Activated T-helper 1 cell treated with Interleukin-2 at 50 U/mL for 16 hours (primary cell): ENCODE measurements at regions not wholly inside any gene's neighbourhood (a gene's known extent, or its start where the extent isn't known, plus 50 kb on each side); places are given as distances from the start of the nearest gene placed in this dataset.

ENCODE experiments used
- DNase-seq: peaks from one replicate; pipeline ENCODE4 v3.0.0-alpha.2; 2020; ENCODE audit warnings: low read depth

- no peak for DNase-seq
Observed at GRCh38 chr2:220876080-220876824, 695.9 kb downstream of the EPHA4 start.

GRCh38 chr2:220877491-220877890, 694.6 kb downstream of the EPHA4 start:
- no peak for DNase-seq

- DNase-seq = no peak
Observed at GRCh38 chr2:220877897-220878296, 694.2 kb downstream of the EPHA4 start.

- no peak for DNase-seq
Observed at GRCh38 chr2:220880623-220881596, 691.2 kb downstream of the EPHA4 start.

- no peak for DNase-seq
Observed at GRCh38 chr2:220882507-220882906, 689.6 kb downstream of the EPHA4 start.

- no peak for DNase-seq
Observed at GRCh38 chr2:220885593-220885992, 686.5 kb downstream of the EPHA4 start.

GRCh38 chr2:220887271-220887870, 684.7 kb downstream of the EPHA4 start:
- no peak for DNase-seq

- no peak for DNase-seq
Observed at GRCh38 chr2:220887876-220888275, 684.2 kb downstream of the EPHA4 start.

- no peak for DNase-seq
Observed at GRCh38 chr2:220890931-220891330, 681.2 kb downstream of the EPHA4 start.

GRCh38 chr2:220891405-220891804, 680.7 kb downstream of the EPHA4 start:
- DNase-seq = no peak

GRCh38 chr2:220892018-220892634, 680.0 kb downstream of the EPHA4 start:
- DNase-seq = no peak

GRCh38 chr2:220893411-220893810, 678.7 kb downstream of the EPHA4 start:
- DNase-seq = no peak

GRCh38 chr2:220894069-220894468, 678.0 kb downstream of the EPHA4 start:
- DNase-seq = no peak

- DNase-seq = no peak
Observed at GRCh38 chr2:220899492-220899891, 672.6 kb downstream of the EPHA4 start.

GRCh38 chr2:220904015-220904414, 668.1 kb downstream of the EPHA4 start:
- no peak for DNase-seq

GRCh38 chr2:220913384-220913783, 658.7 kb downstream of the EPHA4 start:
- DNase-seq = no peak

- no peak for DNase-seq
Observed at GRCh38 chr2:220915092-220915623, 656.9 kb downstream of the EPHA4 start.

GRCh38 chr2:220916931-220917330, 655.2 kb downstream of the EPHA4 start:
- no peak for DNase-seq

GRCh38 chr2:220930271-220931076, 641.6 kb downstream of the EPHA4 start:
- no peak for DNase-seq

- DNase-seq = no peak
Observed at GRCh38 chr2:220931491-220931890, 640.6 kb downstream of the EPHA4 start.

GRCh38 chr2:220932041-220932440, 640.1 kb downstream of the EPHA4 start:
- DNase-seq = no peak
